ENCODE measurements at regions not wholly inside any gene's neighbourhood (a gene's known extent, or its start where the extent isn't known, plus 50 kb on each side); places are given as distances from the start of the nearest gene placed in this dataset.

DNA sequence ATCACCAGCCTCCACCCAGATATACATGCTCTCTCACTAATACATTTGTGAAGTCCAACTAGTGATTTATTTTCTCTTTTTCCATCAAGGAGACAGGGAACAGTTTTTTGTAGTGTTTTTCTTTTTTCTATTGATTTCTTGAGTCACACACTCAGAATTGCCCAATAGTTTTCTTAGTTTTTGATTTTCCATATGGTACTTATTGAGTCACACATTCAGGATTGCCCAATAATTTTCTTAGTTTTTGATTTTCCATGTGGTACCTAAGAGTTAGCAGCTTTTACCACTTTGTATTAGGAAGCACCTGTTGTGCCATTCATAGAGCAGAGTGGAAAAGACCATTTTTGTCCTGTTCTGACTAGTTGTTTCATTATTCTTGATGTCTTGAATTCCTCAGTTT lies 1268.8 kb downstream of the EPHA7 start:
- DNase-seq (ENCODE audit: low read depth in 1 of 2, low spot score in 1 of 2), result no peak
- CTCF ChIA-PET, result no interaction called here
- no peaks in the 10 kb centered on the region for H3K9me3 ChIP-seq
- FAIRE-seq, result no peak
- H3K27ac ChIP-seq, result no peak overlapping the region
- ATAC-seq, result no peak
- no peaks in the 10 kb centered on the region for H3K4me1 ChIP-seq
- POLR2A ChIA-PET, result no interaction called here
- no peak overlapping the region for H3K4me2 ChIP-seq
- no peak for TF ChIP-seq PHF8 (IDR thresholded peaks at IDR 0.05; ENCODE audit: borderline replicate concordance, low read depth)
- no peak for TF ChIP-seq ESRRA (IDR thresholded peaks at IDR 0.05; ENCODE audit: borderline replicate concordance, low read length)
- no peak for TF ChIP-seq POLR2AphosphoS2 (conservative IDR thresholded peaks at IDR 0.05; ENCODE audit: low read length)
- TF ChIP-seq TP53 (CRISPR knock-in tag; IDR thresholded peaks at IDR 0.05), result no peak
- no peak for TF ChIP-seq EHMT2 (IDR thresholded peaks at IDR 0.05; ENCODE audit: low read depth)
- no peak for TF ChIP-seq HOXB5 (CRISPR knock-in tag; IDR thresholded peaks at IDR 0.05)
- TF ChIP-seq, protein P1, sequence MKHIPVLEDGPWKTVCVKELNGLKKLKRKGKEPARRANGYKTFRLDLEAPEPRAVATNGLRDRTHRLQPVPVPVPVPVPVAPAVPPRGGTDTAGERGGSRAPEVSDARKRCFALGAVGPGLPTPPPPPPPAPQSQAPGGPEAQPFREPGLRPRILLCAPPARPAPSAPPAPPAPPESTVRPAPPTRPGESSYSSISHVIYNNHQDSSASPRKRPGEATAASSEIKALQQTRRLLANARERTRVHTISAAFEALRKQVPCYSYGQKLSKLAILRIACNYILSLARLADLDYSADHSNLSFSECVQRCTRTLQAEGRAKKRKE (CRISPR knock-in tag; IDR thresholded peaks at IDR 0.05; ENCODE audit: low read depth), result no peak
- TF ChIP-seq HEYL (CRISPR knock-in tag; IDR thresholded peaks at IDR 0.05), result no peak
- TF ChIP-seq, protein P2, sequence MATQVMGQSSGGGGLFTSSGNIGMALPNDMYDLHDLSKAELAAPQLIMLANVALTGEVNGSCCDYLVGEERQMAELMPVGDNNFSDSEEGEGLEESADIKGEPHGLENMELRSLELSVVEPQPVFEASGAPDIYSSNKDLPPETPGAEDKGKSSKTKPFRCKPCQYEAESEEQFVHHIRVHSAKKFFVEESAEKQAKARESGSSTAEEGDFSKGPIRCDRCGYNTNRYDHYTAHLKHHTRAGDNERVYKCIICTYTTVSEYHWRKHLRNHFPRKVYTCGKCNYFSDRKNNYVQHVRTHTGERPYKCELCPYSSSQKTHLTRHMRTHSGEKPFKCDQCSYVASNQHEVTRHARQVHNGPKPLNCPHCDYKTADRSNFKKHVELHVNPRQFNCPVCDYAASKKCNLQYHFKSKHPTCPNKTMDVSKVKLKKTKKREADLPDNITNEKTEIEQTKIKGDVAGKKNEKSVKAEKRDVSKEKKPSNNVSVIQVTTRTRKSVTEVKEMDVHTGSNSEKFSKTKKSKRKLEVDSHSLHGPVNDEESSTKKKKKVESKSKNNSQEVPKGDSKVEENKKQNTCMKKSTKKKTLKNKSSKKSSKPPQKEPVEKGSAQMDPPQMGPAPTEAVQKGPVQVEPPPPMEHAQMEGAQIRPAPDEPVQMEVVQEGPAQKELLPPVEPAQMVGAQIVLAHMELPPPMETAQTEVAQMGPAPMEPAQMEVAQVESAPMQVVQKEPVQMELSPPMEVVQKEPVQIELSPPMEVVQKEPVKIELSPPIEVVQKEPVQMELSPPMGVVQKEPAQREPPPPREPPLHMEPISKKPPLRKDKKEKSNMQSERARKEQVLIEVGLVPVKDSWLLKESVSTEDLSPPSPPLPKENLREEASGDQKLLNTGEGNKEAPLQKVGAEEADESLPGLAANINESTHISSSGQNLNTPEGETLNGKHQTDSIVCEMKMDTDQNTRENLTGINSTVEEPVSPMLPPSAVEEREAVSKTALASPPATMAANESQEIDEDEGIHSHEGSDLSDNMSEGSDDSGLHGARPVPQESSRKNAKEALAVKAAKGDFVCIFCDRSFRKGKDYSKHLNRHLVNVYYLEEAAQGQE (IDR thresholded peaks at IDR 0.05), result no peak
- no peak for TF ChIP-seq KDM1A (IDR thresholded peaks at IDR 0.05; ENCODE audit: low read depth)
- no peak for TF ChIP-seq HDAC2 (IDR thresholded peaks at IDR 0.05)
- no peak for TF ChIP-seq CBX8 (IDR thresholded peaks at IDR 0.05)
- no peak for TF ChIP-seq MYC (IDR thresholded peaks at IDR 0.05; ENCODE audit: borderline replicate concordance, low read length)
- no peak for TF ChIP-seq ZC3H11A (IDR thresholded peaks at IDR 0.05)
- no peak for TF ChIP-seq MAFK (IDR thresholded peaks at IDR 0.05; ENCODE audit: partially characterized antibody)
- TF ChIP-seq SREBF2 (IDR thresholded peaks at IDR 0.05), result no peak
- TF ChIP-seq RARB (CRISPR knock-in tag; IDR thresholded peaks at IDR 0.05), result no peak
- no peak for TF ChIP-seq HOXB13 (CRISPR knock-in tag; IDR thresholded peaks at IDR 0.05; ENCODE audit: low read depth)
- no peak for TF ChIP-seq BHLHE40 (IDR thresholded peaks at IDR 0.05; ENCODE audit: low read depth, low read length)
- TF ChIP-seq, protein P3, sequence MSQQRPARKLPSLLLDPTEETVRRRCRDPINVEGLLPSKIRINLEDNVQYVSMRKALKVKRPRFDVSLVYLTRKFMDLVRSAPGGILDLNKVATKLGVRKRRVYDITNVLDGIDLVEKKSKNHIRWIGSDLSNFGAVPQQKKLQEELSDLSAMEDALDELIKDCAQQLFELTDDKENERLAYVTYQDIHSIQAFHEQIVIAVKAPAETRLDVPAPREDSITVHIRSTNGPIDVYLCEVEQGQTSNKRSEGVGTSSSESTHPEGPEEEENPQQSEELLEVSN (IDR thresholded peaks at IDR 0.05; ENCODE audit: borderline replicate concordance, low read depth), result no peak
- H3K4me3 ChIP-seq, result no peak overlapping the region

DNA sequence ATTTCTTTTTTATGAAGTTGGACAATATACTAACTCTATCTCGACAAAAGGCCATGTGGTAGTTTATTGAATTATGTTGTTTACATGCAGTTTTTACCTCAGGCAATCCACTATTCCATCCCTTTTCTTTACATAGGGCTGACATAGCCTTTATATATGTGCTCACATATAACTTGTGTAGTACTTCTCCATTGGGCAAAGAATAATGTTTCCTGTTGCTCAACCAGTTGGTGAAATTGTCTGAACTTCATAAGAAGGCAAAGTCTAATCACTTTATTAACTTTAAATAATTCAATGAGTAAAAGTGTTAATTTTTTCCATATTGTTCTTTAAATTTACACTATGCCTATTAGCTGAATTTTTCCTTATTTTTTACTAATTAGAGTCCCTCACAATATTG lies 1272.1 kb downstream of the EPHA7 start:
- Histone ChIP-seq H3K27ac (no peak overlapping the region), H3K4me3 (no peak overlapping the region), H3K9me3 (no peaks in the 10 kb centered on the region), H3K4me1 (no peaks in the 10 kb centered on the region), H3K4me2 (no peak overlapping the region)
- WGBS (ENCODE audit: missing lambda C conversion rate), result 0% methylated on average over 1 of the region's 1 CpG
- CTCF ChIA-PET, result no interaction called here
- POLR2A ChIA-PET, result no interaction called here
- no peak for ATAC-seq
- no peak for DNase-seq (ENCODE audit: low read depth in 1 of 2, low spot score in 1 of 2)
- no peak for TF ChIP-seq ZFP36 (IDR thresholded peaks at IDR 0.05; ENCODE audit: borderline replicate concordance, partially characterized antibody)
- TF ChIP-seq GATA3 (IDR thresholded peaks at IDR 0.05; ENCODE audit: borderline replicate concordance), result no peak
- no peak for TF ChIP-seq JUN (IDR thresholded peaks at IDR 0.05)
- TF ChIP-seq SREBF2 (IDR thresholded peaks at IDR 0.05), result no peak
- no peak for TF ChIP-seq FOXS1 (CRISPR knock-in tag; IDR thresholded peaks at IDR 0.05)
- TF ChIP-seq, protein P4, sequence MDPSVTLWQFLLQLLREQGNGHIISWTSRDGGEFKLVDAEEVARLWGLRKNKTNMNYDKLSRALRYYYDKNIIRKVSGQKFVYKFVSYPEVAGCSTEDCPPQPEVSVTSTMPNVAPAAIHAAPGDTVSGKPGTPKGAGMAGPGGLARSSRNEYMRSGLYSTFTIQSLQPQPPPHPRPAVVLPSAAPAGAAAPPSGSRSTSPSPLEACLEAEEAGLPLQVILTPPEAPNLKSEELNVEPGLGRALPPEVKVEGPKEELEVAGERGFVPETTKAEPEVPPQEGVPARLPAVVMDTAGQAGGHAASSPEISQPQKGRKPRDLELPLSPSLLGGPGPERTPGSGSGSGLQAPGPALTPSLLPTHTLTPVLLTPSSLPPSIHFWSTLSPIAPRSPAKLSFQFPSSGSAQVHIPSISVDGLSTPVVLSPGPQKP (IDR thresholded peaks at IDR 0.05; ENCODE audit: low read depth, low read length), result no peak
- no peak for TF ChIP-seq CEBPB (IDR thresholded peaks at IDR 0.05)
- no peak for FAIRE-seq
